RCC 7860 (cell line): ENCODE measurements at regions not wholly inside any gene's neighbourhood (a gene's known extent, or its start where the extent isn't known, plus 50 kb on each side); places are given as distances from the start of the nearest gene placed in this dataset.

Source experiments
- DNase-seq: peaks from one replicate; pipeline ENCODE4 v3.0.0-alpha.2; 2015; ENCODE audit warnings: low spot score
- FAIRE-seq: peaks from 2 replicates; lab custom pipeline; 2012; peaks lifted over from hg19 to GRCh38; lab: Jason Lieb, UNC

DNA sequence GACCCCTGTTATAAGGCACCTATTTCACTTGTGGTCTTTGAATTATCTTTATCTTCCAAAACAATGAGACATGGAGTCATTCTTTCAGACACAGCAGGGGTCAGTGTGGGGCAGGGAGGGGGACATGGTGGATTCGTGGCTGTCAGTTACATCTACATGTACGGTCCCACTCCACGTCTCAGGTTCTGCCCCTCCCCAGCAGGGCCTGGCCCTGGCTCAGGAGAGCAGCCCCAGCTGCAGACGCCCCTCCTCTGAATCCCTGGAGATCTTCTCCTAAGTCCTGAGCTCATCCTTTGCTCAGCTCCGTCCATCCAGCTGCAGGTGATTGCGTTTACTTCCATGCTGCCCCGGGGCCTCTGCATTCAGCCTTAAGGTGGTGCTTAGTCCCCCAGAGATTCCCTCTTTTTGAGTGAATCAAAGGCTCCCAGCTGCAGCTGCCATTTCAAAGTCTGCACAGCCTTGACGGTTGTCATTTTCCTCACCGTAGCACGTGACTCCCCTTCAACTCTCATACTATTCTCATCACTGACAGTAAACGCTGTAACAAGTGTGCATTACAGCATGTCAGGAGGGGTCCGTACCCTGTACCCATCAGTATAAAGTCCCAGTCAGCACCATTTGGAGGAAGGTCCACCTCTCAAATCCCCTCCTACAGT is 113.4 kb upstream of the TCERG1L start:
- DNase-seq: no peak
- FAIRE-seq: no peak

DNA sequence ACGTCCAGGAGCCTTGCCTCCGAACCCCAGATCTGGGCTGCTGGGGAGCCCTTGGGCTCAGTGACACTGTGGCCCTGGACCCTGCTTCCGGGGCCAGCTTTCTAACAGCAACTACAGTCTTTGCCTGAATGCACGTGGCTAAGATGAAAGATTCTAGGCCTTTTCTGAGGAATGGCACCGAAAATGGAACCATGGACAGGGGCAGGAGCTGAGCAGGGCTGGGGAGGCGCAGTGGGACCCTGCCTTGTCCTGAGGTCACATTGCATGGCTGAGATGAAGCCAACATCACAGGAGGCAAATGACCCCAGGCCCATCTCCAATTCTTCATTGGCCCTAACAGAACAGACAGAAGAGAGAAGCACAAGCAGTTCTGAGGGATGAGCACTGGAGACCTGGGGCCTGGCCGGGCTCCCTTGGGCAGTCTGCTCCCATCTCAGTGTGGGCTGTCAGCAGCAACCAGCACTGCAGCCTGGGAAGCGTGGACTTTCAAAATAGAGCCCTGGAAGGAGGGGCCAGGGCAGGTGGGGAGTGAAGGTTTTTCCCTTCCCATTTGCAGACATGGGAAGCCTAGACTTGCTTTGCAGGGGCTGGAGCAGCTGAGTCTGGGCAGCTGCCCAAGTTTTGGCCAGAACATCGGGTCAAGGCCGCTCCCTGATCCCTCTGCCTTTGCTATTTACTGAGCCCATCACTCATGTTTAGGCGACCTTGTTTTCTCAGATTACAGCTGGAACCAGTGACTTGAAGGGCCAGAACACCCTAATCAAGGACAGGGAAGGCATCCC is 114.4 kb upstream of the TCERG1L start:
- FAIRE-seq: no peak

DNA sequence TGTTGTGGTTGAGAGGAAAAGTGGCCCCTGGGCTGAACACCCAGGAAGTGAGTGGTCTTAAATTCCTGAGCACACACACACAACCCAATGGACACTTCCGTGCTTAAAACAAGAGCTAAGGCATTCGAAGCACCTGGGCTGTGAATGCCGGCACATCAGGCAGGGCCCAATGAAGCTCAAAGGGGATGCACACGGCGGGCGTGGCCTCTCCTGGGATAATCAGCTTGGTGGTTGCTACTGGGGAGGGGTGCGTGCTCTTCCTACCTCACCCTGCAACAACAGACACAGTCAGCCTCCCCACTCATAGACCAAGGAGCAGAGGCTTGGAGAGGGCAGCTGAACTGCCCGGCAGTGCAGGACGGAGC is 115.0 kb upstream of the TCERG1L start:
- FAIRE-seq (no peak), DNase-seq (no peak)

More for the DNA sequence above, 114.4 kb upstream of the TCERG1L start:
- DNase-seq: no peak

DNA sequence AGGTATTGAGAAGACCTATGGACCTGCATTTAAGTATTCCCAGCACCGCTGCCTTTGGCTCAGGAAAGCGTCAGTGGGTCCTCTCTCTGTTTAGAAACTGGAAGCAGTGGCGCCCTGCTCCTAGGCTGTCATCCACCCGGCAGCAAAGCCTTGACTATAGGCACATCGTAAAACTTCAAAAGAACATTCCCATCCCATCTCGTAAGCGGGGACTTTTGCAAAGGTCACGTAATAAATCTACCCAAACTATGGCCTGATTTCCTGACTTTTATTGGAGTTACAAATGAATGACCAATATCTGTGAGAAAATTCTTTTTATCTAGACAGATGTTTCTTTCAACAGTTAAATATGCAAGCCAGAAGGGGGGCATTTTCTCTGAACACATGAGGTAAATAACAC is 115.8 kb upstream of the TCERG1L start:
- DNase-seq (no peak), FAIRE-seq (no peak)

DNA sequence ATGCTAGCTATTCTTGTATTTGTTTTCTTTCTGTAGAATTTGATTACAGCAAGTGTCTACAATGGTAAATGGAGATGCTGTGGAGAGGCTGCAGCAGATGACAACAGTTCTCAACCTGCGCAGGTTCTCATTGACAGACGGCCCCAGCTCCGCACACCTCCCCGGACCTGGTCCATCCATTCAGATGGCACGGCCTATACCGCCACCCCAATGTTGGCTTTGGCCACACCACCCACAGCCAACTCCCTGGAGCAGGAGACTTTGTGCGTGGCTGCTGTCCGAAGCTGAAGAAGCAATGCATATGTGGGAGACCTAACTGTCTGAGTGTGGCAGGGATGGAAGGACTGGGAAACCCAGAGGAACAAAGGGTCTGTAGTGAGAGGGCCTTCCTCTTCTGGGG is 116.4 kb upstream of the TCERG1L start:
- FAIRE-seq (no peak), DNase-seq (no peak)

DNA sequence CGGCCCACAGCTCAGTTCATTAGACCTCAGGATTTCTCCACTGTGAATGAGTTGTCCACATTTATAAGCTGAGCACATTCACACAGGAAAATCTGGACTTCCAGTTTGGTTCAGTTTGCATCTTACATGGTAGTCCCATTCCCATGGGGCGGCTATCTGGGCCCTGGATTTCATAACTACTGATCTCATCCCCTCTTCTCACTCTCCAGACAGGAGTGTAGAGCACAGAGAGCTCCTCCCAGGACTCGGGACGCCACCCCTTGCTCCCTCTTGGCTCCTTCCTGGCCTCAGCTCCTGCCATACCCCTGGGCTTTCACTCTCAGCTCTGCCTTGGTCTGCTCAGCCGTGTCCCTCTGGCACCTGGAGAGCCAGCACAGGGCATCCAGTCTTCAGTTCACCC is 117.6 kb upstream of the TCERG1L start:
- FAIRE-seq (no peak), DNase-seq (no peak)

DNA sequence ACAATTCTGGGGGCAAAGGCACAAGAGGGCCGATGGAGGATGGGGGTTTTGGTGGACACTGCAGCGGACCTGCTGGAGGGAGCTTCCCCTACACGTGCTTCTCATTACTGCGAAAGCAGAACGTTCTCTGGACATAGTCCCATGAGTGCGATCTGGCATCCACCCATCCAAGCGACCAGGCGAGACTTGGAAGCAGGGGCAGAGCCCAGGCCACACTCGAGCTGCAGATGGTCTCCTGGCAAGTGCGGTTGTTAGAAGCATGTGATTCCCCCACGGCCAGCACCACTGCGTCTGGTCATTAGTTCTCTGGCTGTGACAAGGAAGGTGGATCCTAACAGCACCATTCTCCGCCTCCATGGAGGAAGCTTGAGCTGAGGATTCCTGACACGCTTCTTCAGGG is 118.4 kb upstream of the TCERG1L start:
- no peak for DNase-seq
- FAIRE-seq: no peak

DNA sequence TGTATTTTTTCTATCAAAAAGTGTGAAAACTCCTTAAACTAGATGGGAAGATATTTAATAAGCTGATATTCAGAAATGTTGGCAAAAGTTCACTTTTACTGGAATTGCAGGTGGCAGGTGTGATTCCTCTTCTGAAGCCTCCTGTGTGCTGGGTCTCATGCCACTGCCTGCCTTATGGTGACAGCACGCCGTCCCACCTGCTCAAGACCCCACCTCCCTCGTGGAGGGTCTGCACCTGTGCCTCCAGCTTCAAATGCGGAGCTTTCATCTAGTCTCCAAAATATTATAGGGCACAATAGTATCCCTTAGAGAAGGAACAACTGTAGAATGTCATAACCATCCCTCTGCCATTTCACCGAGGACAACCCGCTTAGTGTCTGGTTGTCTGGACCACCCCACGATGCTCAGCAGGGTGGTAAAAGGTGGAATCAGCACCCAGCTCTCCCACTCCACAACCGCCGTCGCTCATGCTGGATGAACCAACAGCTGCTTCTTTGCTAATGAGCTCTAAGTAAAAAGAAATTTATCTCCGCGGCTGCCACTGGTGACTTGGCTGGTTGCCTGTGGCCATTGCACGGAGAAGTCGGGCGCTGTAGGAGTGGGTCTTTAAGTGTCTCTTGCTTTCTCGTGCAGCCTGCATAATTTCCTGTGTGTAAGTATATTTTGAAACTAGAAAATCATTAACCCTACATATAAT is 119.3 kb upstream of the TCERG1L start:
- DNase-seq (no peak), FAIRE-seq (no peak)

DNA sequence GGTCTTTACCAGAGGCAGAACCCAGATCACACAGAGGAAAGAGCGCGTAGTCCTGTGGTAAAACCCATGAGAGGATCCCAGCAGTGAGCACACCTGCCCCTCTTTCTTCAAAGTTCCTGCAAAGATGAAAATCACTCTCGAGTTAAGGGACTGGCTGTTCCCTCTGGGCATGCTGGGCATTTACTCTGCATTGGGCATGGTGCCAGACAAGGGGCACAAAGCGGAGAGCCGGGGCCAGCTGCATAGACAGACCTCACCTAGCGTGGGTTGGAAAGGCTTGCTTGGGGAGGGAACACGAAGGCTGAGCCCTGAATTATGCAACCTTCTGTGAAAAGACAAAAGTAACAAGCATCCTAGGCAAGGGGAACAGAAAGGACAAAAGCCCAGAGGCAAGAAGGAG is 120.0 kb upstream of the TCERG1L start:
- no peak for FAIRE-seq
- no peak for DNase-seq

DNA sequence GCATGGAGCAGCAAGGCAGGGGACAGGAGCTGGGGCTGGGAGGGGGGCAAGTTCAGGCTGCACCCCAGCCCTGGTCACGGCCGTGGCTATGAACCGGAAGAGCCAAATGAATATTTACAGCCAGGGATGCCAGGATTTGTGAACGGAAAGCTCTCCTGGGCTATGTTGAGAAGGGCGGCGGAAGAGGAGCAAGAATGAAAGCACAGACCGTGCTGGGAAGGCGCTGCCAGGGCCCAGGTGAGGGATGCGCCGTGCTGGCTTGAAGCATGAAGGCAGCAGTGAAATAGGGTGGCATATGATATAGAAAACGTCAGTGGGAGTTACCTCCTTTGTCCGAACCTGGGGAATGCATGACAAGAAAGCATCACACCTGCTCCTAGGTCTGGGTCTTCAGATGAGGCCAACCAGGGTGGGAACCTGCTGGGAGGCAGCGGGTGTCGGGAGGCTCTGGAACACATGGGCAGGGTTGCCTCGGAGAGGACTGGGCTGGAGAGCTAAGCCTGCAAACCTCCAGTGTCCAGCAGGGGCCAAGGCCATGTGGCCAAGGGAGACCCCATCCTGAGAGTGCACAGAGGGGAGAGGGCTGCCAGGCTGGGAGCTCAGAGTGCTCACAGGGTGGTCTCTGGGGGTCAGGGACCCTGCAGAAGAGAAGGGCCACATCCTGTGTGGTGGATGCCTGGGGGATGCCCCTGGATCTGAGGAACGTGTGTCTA is 120.6 kb upstream of the TCERG1L start:
- no peak for FAIRE-seq
- DNase-seq: no peak

DNA sequence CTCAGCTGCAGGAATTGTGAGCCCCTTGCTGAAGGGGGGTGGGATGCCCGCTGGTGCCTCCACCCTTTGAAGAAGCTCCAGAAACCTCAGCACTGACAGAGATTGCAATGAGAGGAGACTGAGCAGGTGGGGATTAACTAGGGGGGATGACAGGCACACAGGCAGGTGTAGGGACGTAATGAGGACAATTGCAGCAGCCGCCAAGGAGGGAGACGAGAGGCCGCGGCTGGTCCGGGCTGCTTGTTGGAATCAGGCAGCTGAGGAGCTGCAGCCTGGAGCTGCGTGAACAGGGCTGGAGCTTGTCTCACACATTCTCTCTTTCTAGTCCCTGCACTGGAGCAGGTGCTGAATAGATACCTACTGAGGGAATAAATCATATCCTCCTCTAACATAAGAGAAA is 122.0 kb upstream of the TCERG1L start:
- FAIRE-seq: no peak
- DNase-seq: no peak

DNA sequence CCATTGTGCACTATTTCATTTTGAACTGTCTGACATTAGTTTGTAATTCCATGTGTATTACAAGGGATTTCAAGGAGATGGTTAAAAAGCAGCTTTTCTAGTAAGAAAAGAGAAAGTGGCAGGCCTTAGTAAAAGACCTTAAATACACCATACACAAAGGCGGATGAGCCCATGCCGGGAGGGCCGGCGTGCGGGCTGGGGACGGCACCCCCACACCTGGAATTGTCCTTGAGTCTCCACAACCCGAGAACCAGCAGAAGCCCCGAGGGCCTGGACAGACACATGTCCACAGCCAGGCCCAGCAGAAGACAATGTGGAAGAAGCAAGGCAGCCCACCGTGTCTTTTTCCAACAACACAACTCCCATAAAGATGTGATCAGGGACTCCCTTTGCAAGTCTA is 123.7 kb upstream of the TCERG1L start:
- DNase-seq (no peak), FAIRE-seq (no peak)

DNA sequence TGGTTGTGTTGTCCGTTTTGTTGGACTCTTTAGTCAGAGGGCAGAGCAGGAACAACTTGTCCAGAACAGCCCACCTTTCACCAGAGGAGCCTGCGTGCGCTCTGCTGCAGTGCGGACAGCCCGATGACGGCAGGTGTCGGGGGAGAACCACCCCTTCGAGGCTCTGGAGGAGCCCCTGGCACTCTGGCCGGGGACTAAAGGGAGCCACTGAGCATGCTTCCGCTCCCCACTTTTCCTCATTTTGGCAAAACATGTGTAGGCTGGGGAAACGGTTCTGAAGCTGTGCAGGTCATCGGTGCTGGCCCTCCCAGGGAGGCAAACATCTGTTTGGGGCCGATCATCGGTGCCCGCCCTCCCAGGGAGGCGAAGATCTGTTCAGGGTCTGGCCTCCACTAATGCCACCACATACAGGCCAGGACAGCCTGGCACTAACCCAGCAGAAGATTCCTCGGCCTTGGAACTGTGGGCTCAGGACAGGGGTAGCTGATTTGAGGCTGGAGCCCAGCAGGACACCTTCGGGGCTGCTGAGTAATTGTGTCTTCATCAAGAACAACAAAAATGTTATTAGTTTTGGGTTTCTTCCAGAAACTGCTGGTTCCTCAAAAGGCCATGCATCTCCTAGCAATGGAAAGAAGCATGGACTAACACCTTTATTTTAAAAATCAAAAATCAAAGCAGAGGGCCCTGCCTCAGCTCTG is 124.4 kb upstream of the TCERG1L start:
- no peak for FAIRE-seq
- DNase-seq: no peak

DNA sequence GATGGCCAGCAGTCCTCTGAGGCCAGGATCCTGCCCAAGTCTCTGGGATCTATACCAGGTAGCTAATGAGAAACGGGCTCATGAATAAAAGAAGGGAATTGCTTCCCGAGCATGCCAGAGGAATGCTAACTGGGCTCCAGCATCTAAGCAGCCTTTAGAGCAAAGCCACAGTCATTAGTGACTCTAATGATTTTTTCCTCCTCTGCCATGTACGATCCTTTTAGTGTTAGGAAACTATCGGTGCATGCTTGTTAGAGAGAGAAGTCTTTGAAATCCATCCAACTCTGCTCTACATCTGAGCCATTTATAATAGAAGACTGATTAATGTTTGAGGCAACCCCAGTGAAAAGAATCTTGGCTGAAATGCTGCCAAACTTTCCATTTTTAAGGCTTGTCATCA is 124.9 kb upstream of the TCERG1L start:
- no peak for DNase-seq
- no peak for FAIRE-seq

DNA sequence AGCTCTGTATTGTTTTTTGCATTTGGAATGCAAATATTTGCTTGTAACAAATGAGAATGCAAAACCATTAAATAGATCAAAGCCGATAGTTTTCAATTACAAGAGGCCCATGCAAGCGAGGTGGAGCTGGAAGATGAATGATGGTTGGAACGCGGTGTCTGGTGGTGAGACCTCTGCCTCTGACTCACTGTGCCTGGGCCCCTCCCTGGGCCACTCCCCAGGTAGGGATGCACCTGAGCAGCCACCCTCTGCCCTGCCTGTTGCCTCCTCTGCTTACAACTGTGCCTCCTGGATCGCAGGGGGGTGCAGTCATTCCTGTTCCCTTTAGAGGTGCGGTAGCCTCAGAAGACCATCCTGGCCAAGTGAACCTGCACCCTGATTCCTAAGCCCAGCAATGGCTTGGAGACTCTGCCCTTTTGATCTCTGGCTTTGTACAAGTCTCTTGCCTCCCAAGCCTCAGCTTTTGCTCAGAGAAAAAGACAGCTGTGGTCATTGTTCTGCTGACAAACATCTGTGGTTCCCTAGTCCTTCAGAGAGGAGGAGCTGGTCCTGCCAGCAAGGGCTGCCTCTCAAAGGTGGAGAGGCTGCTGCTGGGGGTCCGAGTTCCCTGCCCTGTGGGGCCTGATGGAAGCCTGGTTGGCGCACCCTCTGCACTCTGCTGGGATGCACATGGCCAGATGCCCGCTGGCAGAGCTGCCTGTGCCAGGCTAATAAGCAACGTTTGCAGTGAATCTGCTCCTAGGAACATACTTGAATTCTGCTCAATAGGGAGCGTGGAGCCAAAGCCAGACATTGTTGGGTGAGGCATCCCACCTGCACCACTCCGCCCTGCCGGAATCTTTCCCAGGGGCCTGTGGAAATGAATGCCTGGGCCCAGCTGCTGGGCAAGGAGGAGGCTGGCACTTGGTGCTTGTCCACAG is 126.3 kb upstream of the TCERG1L start:
- FAIRE-seq: no peak
- DNase-seq: no peak

DNA sequence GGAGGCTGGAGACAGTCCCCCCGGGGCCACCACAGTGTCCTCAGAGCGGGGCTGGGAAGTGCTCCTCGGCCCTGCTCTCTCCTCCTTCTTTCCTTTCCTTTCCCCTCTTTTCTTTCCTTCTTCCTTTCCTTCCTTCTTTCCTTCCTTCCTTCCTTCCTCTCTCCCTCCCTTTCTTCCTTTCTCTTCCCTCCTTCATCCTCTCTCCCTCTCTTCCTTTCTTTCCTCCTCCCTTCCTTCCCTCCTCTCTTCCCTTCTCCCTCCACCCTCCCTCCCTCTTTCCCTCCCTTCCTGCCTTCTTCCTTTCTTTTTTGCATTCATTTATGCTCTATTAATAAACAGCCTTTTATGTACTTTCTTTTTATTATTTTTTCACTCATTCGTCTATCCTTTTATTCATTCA is 127.1 kb upstream of the TCERG1L start:
- DNase-seq (no peak), FAIRE-seq (no peak)

DNA sequence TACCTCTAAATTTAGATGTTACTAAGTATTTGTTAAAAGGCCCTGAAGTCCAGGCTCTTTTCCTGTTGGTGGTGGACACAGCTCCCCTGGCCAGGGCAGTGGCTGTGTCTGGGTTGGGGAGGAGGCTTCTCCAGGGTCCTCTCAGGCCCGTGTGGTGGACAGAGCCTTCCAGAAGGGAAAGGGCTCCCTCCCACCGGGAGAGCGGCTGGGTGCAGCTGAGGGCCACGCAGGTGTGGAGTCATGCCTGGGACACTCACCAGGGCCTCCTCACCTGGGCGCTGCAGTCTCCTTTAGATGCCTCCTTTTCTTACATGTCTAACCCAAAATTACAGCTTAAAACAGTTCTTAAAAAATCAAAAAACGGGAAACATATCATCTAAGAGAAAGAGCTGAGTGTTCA is 128.2 kb upstream of the TCERG1L start:
- DNase-seq (no peak), FAIRE-seq (no peak)

DNA sequence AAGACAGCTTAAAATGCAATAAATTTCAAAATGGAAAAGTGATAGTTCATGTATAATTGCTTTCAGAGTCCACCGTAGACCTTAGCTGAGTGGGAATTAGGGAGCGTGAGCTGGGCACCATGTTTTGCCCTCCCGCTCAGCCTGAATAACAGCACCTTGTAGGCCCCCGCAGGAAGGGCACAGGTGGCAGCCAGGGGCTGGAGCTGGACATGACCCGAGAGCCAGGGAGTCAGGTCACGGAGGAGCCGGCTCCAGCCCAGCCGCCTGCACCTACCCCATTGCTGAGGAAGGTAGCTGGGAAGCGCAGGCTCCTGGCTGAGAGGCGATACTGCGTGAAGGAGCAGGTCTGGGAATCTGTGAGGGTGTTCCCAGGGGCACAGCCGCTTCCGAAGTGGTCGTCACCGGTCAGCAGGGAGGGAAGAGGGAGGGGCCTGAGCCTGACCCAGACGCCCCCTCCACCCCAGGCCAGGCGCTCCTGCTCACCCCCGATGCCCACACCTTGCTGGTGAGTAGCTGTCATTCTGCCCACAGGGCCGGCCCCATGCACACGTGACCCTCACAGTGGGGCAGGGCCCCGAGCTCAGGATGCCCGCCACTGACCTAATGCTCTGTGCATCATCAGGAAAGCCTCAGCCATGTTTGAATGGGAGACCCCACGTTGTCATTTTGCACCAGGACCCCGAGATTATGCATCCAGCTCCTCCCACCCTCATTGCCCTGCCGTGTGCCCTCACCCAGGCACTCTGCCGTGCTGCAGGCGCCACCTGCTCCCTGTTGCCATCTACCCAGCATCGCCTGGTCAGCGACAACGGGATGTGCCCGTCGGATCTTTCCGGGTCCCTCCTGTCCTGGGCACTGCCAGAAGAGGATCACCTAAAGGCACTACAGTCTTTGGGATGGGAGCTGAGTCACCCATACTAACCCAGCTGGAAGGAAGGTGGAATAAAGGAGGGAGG is 129.2 kb upstream of the TCERG1L start:
- no peak for DNase-seq

DNA sequence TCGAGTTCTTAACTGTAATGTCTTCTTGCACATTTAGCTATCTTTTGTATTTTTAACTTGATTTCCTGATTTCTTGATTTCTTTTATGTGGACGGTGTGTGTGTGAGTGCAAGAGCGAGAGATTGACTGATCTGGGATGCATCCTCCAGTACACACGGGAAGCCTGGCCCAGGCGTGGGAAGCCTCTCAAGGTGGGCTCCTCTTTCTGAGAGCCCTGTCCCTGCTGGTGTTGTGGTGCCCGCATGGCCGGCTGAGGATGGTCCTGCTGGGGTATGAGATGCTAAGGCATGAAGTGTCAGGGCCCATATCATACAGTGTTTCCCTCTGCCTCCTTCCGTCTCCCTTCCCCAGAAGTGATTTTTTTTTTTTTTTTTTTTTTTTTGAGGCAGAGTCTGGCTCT is 130.8 kb upstream of the TCERG1L start:
- DNase-seq: no peak
- no peak for FAIRE-seq

More for the DNA sequence above, 129.2 kb upstream of the TCERG1L start:
- FAIRE-seq: no peak
